ENCODE measurements at regions not wholly inside any gene's neighbourhood (a gene's known extent, or its start where the extent isn't known, plus 50 kb on each side); places are given as distances from the start of the nearest gene placed in this dataset.

GRCh38 chr9:71363286-71363961, 242.0 kb upstream of the TRPM3 start:
- TF ChIP-seq CTCF (IDR thresholded peaks at IDR 0.05): no peak
- TF ChIP-seq POLR2A (IDR thresholded peaks at IDR 0.05): no peak
